H1 (cell line): ENCODE measurements at regions not wholly inside any gene's neighbourhood (a gene's known extent, or its start where the extent isn't known, plus 50 kb on each side); places are given as distances from the start of the nearest gene placed in this dataset.

ENCODE experiments used
- CTCF ChIA-PET: fragments of 300-600 bp; sonication (Branson Sonifier 250); formaldehyde crosslinking; loops from one replicate; lab custom pipeline; 2021; ENCODE audit not compliant: partially characterized antibody; lab: Charles Lee
- POLR2A ChIA-PET: fragments of 300-600 bp; sonication (Branson Sonifier 250); formaldehyde crosslinking; loops from one replicate; lab custom pipeline; 2021; ENCODE audit warnings: inconsistent platforms; ENCODE audit not compliant: partially characterized antibody; lab: Charles Lee
- DNase-seq, 2 experiments: peaks; one replicate each; pipeline versions ENCODE4 v3.0.0 to v3.0.0-alpha.2; 2010 to 2022; ENCODE audit warnings: low spot score in 2 of 2, low read depth in 1 of 2, mixed read lengths in 1 of 2
- FAIRE-seq: peaks from 2 replicates; lab custom pipeline; 2011; peaks lifted over from hg19 to GRCh38; lab: Jason Lieb, UNC
- H2AFZ ChIP-seq: 2 replicates; pipeline ENCODE4 v1.8.1; 2012; ENCODE audit warnings: low read length, inconsistent platforms
- H2AK5ac ChIP-seq: 2 replicates; pipeline ENCODE4 v1.6.1; 2013; ENCODE audit warnings: low read depth, low read length
- H2BK120ac ChIP-seq: replicated peaks from 2 replicates; pipeline ENCODE3; 2013; ENCODE audit warnings: low read depth, low read length, inconsistent platforms
- H2BK12ac ChIP-seq: 2 replicates; pipeline ENCODE4 v1.6.1; 2013; ENCODE audit warnings: low read depth, low read length
- H2BK15ac ChIP-seq: 2 replicates; pipeline ENCODE4 v1.6.1; 2013; ENCODE audit warnings: low read length
- H2BK20ac ChIP-seq: 2 replicates; pipeline ENCODE4 v1.6.1; 2013; ENCODE audit warnings: low read length
- H2BK5ac ChIP-seq: 2 replicates; pipeline ENCODE4 v1.6.1; 2013; ENCODE audit warnings: low read depth, low read length
- H3K14ac ChIP-seq: 2 replicates; pipeline ENCODE4 v1.6.1; 2013; ENCODE audit warnings: inconsistent platforms; ENCODE audit not compliant: insufficient read length
- H3K18ac ChIP-seq: 2 replicates; pipeline ENCODE4 v1.6.1; 2013; ENCODE audit warnings: low read length; ENCODE audit errors: extremely low read depth
- H3K23ac ChIP-seq: 2 replicates; pipeline ENCODE4 v1.6.1; 2013; ENCODE audit warnings: inconsistent platforms; ENCODE audit not compliant: insufficient read length
- H3K23me2 ChIP-seq: 2 replicates; pipeline ENCODE4 v1.6.1; 2013; ENCODE audit warnings: low read depth, low read length
- H3K27ac ChIP-seq: 2 replicates; pipeline ENCODE4 v1.6.1; 2011; ENCODE audit warnings: low read depth, low read length, inconsistent platforms
- H3K27me3 ChIP-seq, 4 experiments: replicated peaks in 1 of 4; 1 replicate in 1 of 4; 2 replicates in 3 of 4; pipeline versions ENCODE4 v1.6.1 to v1.8.1; 2011 to 2013; ENCODE audit warnings: low read length in 3 of 4, mild to moderate bottlenecking in 3 of 4, inconsistent platforms in 2 of 4, mixed read lengths in 2 of 4, moderate library complexity in 1 of 4; ENCODE audit not compliant: control insufficient read depth in 3 of 4, insufficient read depth in 3 of 4; ENCODE audit errors: extremely low read depth in 1 of 4
- H3K36me3 ChIP-seq, 4 experiments: 2 replicates each; pipeline versions ENCODE4 v1.6.1 to v1.8.1; 2011 to 2013; ENCODE audit warnings: mild to moderate bottlenecking in 4 of 4, low read length in 3 of 4, moderate library complexity in 2 of 4, control low read depth in 1 of 4, inconsistent platforms in 1 of 4; ENCODE audit not compliant: insufficient read depth in 4 of 4, control insufficient read depth in 2 of 4
- H3K4ac ChIP-seq: replicated peaks from 2 replicates; pipeline ENCODE3; 2013; ENCODE audit warnings: low read length, low read depth, mixed read lengths, inconsistent platforms; ENCODE audit not compliant: insufficient read length
- H3K4me1 ChIP-seq, 4 experiments: replicated peaks in 1 of 4; 1 replicate in 1 of 4; 2 replicates in 3 of 4; pipeline versions ENCODE4 v1.6.1 to v1.8.1; 2011 to 2013; ENCODE audit warnings: low read length in 3 of 4, inconsistent platforms in 2 of 4, mixed read lengths in 1 of 4; ENCODE audit not compliant: insufficient read depth in 4 of 4, control insufficient read depth in 3 of 4
- H3K4me2 ChIP-seq, 2 experiments: 2 replicates each; pipeline versions ENCODE4 v1.6.1 to v1.8.1; 2011 to 2013; ENCODE audit warnings: low read depth in 2 of 2, low read length in 2 of 2, control low read depth in 1 of 2, inconsistent platforms in 1 of 2, mild to moderate bottlenecking in 1 of 2; ENCODE audit not compliant: insufficient read depth in 1 of 2
- H3K4me3 ChIP-seq, 4 experiments: fragments of 200-600, 300-600 bp in 1 of 4; sonication (generic), shearing (Covaris generic), sonication (Bioruptor Twin) in 1 of 4; 2 replicates each; pipeline versions ENCODE4 v1.5.1 to v1.8.1; 2011 to 2016; ENCODE audit warnings: low read length in 4 of 4, low read depth in 3 of 4, control low read depth in 2 of 4, inconsistent platforms in 2 of 4, mild to moderate bottlenecking in 2 of 4, mixed read lengths in 1 of 4, moderate library complexity in 1 of 4; ENCODE audit not compliant: insufficient read depth in 2 of 4; ENCODE audit errors: extremely low read depth in 1 of 4
- H3K56ac ChIP-seq: replicated peaks from 2 replicates; pipeline ENCODE3; 2013; ENCODE audit warnings: low read depth, mild to moderate bottlenecking, mixed read lengths, low read length, inconsistent platforms; ENCODE audit not compliant: insufficient read length
- H3K79me1 ChIP-seq: 2 replicates; pipeline ENCODE4 v1.6.1; 2013; ENCODE audit warnings: low read depth, low read length, control low read depth
- H3K79me2 ChIP-seq, 2 experiments: 2 replicates each; pipeline versions ENCODE4 v1.6.1 to v1.8.1; 2012 to 2013; ENCODE audit warnings: low read length in 2 of 2, mild to moderate bottlenecking in 2 of 2, inconsistent platforms in 1 of 2; ENCODE audit not compliant: insufficient read depth in 2 of 2, control insufficient read depth in 1 of 2
- H3K9ac ChIP-seq, 4 experiments: replicated peaks in 1 of 4; 1 replicate in 1 of 4; 2 replicates in 3 of 4; pipeline versions ENCODE4 v1.6.1 to v1.8.1; 2011 to 2013; ENCODE audit warnings: low read depth in 3 of 4, low read length in 3 of 4, control low read depth in 2 of 4, mild to moderate bottlenecking in 2 of 4, moderate library complexity in 2 of 4, inconsistent platforms in 1 of 4; ENCODE audit errors: extremely low read depth in 1 of 4
- H3K9me3 ChIP-seq, 2 experiments: 2 replicates each; pipeline versions ENCODE4 v1.6.1 to v1.8.1; 2012 to 2013; ENCODE audit warnings: mild to moderate bottlenecking in 2 of 2, moderate library complexity in 2 of 2, control low read depth in 1 of 2, inconsistent platforms in 1 of 2, low read depth in 1 of 2, low read length in 1 of 2, mixed read lengths in 1 of 2; ENCODE audit not compliant: insufficient read depth in 2 of 2
- H4K20me1 ChIP-seq, 2 experiments: replicated peaks in 1 of 2; 2 replicates each; pipeline versions ENCODE3 to v1.8.1; 2011 to 2013; ENCODE audit warnings: inconsistent platforms in 2 of 2, low read length in 2 of 2, mild to moderate bottlenecking in 1 of 2; ENCODE audit not compliant: insufficient read depth in 2 of 2, control insufficient read depth in 1 of 2
- H4K5ac ChIP-seq: 2 replicates; pipeline ENCODE4 v1.6.1; 2013; ENCODE audit warnings: low read length, low read depth, mixed read lengths, inconsistent platforms; ENCODE audit not compliant: insufficient read length
- H4K8ac ChIP-seq: 2 replicates; pipeline ENCODE4 v1.8.0; 2013; ENCODE audit warnings: mild to moderate bottlenecking, moderate library complexity, low read length, inconsistent platforms; ENCODE audit not compliant: insufficient read depth; ENCODE audit errors: extremely low read depth
- H4K91ac ChIP-seq: replicated peaks from 2 replicates; pipeline ENCODE3; 2013; ENCODE audit warnings: low read length, mixed read lengths, inconsistent platforms; ENCODE audit not compliant: insufficient read length
- BCL11A ChIP-seq, 2 experiments: IDR thresholded peaks; one replicate each; pipeline ENCODE4 v1.6.1; 2011; ENCODE audit warnings: low read depth in 2 of 2, low read length in 2 of 2, mild to moderate bottlenecking in 2 of 2
- EP300 ChIP-seq, 2 experiments: IDR thresholded peaks; 1 replicate in 1 of 2; 2 replicates in 1 of 2; pipeline ENCODE4 v1.6.1; 2011 to 2012; ENCODE audit warnings: low read depth in 2 of 2, low read length in 2 of 2, mild to moderate bottlenecking in 2 of 2, borderline replicate concordance in 1 of 2, inconsistent platforms in 1 of 2, moderate library complexity in 1 of 2
- FOSL1 ChIP-seq: IDR thresholded peaks from 2 replicates; pipeline ENCODE4 v1.6.1; 2011; ENCODE audit warnings: mild to moderate bottlenecking, low read depth, low read length, moderate library complexity; ENCODE audit not compliant: insufficient read depth
- HDAC2 ChIP-seq, 2 experiments: fragments of 300-600 bp in 1 of 2; sonication (generic) in 1 of 2; IDR thresholded peaks; 2 replicates each; pipeline ENCODE4 v1.6.1; 2011 to 2012; ENCODE audit warnings: low read depth in 2 of 2, low read length in 2 of 2, mild to moderate bottlenecking in 2 of 2, moderate library complexity in 2 of 2, borderline replicate concordance in 1 of 2, inconsistent platforms in 1 of 2
- JUND ChIP-seq: IDR thresholded peaks from 2 replicates; pipeline ENCODE4 v1.6.1; 2011; ENCODE audit warnings: mild to moderate bottlenecking, improper control_type of control experiment, low read length
- RAD21 ChIP-seq, 2 experiments: IDR thresholded peaks in 1 of 2; conservative IDR thresholded peaks in 1 of 2; 2 replicates each; pipeline ENCODE4 v1.6.1; 2011; ENCODE audit warnings: low read depth in 2 of 2, low read length in 2 of 2, improper control_type of control experiment in 1 of 2, inconsistent platforms in 1 of 2, mild to moderate bottlenecking in 1 of 2, moderate library complexity in 1 of 2
- WGBS, 2 experiments: shearing (Covaris generic) in 1 of 2; methylation state at CpG; one replicate each; pipeline versions ENCODE4 v1.1.6 to v1.1.7; 2013 to 2015; ENCODE audit warnings: low lambda C conversion rate in 2 of 2, mixed read lengths in 2 of 2, inconsistent platforms in 1 of 2, low coverage in 1 of 2, missing lambda C conversion rate in 1 of 2; ENCODE audit not compliant: insufficient replicate concordance in 2 of 2, insufficient coverage in 1 of 2, insufficient read length in 1 of 2; ENCODE audit errors: extremely low coverage in 1 of 2, missing lambda C conversion rate in 1 of 2; 5-methylcytosine and 5-hydroxymethylcytosine counted together
- TF ChIP-seq, protein P1 (sequence below), 3 experiments: IDR thresholded peaks; 1 replicate in 2 of 3; 2 replicates in 1 of 3; pipeline versions ENCODE4 v1.5.1 to v1.6.1; 2011; ENCODE audit warnings: low read length in 3 of 3, mild to moderate bottlenecking in 3 of 3, inconsistent platforms in 2 of 3, low read depth in 1 of 3, moderate library complexity in 1 of 3; ENCODE audit not compliant: insufficient read depth in 1 of 3; ENCODE audit errors: control extremely low read depth in 1 of 3
- TF ChIP-seq, protein P2 (sequence below): IDR thresholded peaks from 2 replicates; pipeline ENCODE4 v1.6.1; 2012; ENCODE audit warnings: inconsistent platforms

- H2BK20ac ChIP-seq, result no peak overlapping the region
- ChIA-PET CTCF (no interaction called here), POLR2A (no interaction called here)
- H2BK120ac ChIP-seq, result no peak overlapping the region
- H2BK15ac ChIP-seq, result no peak overlapping the region
- no peaks in the 10 kb centered on the region for H3K23me2 ChIP-seq
- H2AK5ac ChIP-seq, result no peak overlapping the region
- 92% methylated on average over 16 of the region's 26 CpGs; no CpG with 5 or more reads in 1 of the 2 experiments for WGBS, 2 experiments
- H3K18ac ChIP-seq, result no peak overlapping the region
- H3K9me3 ChIP-seq, result no peaks in the 10 kb centered on the region; a peak in 1 of 4 replicates
- H2BK5ac ChIP-seq, result no peak overlapping the region
- H3K9ac ChIP-seq, result no peak overlapping the region
- no peak overlapping the region for H3K56ac ChIP-seq
- no peaks in the 10 kb centered on the region for H3K27me3 ChIP-seq
- H3K4ac ChIP-seq, result no peak overlapping the region
- no peaks in the 10 kb centered on the region for H3K36me3 ChIP-seq
- H2BK12ac ChIP-seq, result no peak overlapping the region
- no peak overlapping the region for H2AFZ ChIP-seq
- peak overlapping the region; percentile 46 for H4K91ac ChIP-seq
- FAIRE-seq (no peak), DNase-seq (no peak)
- H4K8ac ChIP-seq, result no peak overlapping the region; the same call in 1 of the 2 replicates
- no peaks in the 10 kb centered on the region for H3K79me1 ChIP-seq
- no peak overlapping the region for H3K27ac ChIP-seq
- H3K4me1 ChIP-seq, result peaks cover 0 to 4% (median 2%) of the 10 kb centered on the region in 4 experiments; a peak in 1 of 7 replicates
- no peaks in the 10 kb centered on the region for H4K20me1 ChIP-seq
- H3K4me2 ChIP-seq, result no peak overlapping the region
- no peak overlapping the region for H3K14ac ChIP-seq
- H3K4me3 ChIP-seq, result no peak overlapping the region
- no peaks in the 10 kb centered on the region for H3K79me2 ChIP-seq
- H3K23ac ChIP-seq, result no peak overlapping the region
- no peak overlapping the region for H4K5ac ChIP-seq
- TF ChIP-seq FOSL1, result no peak
- no peak for TF ChIP-seq HDAC2 (IDR thresholded peaks at IDR 0.05; ENCODE audit: borderline replicate concordance in 1 of 2, low read depth in 2 of 2, low read length in 2 of 2)
- no peak for TF ChIP-seq JUND
- TF ChIP-seq, protein P1, sequence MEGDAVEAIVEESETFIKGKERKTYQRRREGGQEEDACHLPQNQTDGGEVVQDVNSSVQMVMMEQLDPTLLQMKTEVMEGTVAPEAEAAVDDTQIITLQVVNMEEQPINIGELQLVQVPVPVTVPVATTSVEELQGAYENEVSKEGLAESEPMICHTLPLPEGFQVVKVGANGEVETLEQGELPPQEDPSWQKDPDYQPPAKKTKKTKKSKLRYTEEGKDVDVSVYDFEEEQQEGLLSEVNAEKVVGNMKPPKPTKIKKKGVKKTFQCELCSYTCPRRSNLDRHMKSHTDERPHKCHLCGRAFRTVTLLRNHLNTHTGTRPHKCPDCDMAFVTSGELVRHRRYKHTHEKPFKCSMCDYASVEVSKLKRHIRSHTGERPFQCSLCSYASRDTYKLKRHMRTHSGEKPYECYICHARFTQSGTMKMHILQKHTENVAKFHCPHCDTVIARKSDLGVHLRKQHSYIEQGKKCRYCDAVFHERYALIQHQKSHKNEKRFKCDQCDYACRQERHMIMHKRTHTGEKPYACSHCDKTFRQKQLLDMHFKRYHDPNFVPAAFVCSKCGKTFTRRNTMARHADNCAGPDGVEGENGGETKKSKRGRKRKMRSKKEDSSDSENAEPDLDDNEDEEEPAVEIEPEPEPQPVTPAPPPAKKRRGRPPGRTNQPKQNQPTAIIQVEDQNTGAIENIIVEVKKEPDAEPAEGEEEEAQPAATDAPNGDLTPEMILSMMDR (IDR thresholded peaks at IDR 0.05; ENCODE audit: control extremely low read depth in 1 of 3, insufficient read depth in 1 of 3, low read depth in 1 of 3, low read length in 3 of 3), result peak in 1 of 3 experiments; percentile 11; a peak in 1 of 4 replicates
- TF ChIP-seq BCL11A (IDR thresholded peaks at IDR 0.05; ENCODE audit: low read depth in 2 of 2, low read length in 2 of 2), result no peak
- TF ChIP-seq EP300 (IDR thresholded peaks at IDR 0.05; ENCODE audit: borderline replicate concordance in 1 of 2, low read depth in 2 of 2, low read length in 2 of 2), result no peak
- TF ChIP-seq RAD21 (IDR thresholded peaks at IDR 0.05 in 1 of 2, conservative IDR thresholded peaks at IDR 0.05 in 1 of 2; ENCODE audit: low read depth in 2 of 2, low read length in 2 of 2), result peak in 1 of 2 experiments; percentile 32; a peak in 1 of 4 replicates
- TF ChIP-seq, protein P2, sequence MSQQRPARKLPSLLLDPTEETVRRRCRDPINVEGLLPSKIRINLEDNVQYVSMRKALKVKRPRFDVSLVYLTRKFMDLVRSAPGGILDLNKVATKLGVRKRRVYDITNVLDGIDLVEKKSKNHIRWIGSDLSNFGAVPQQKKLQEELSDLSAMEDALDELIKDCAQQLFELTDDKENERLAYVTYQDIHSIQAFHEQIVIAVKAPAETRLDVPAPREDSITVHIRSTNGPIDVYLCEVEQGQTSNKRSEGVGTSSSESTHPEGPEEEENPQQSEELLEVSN, result no peak
Measured at GRCh38 chr22:34588871-34589545, 476.9 kb upstream of the ISX start.
